ENCODE measurements at regions not wholly inside any gene's neighbourhood (a gene's known extent, or its start where the extent isn't known, plus 50 kb on each side); places are given as distances from the start of the nearest gene placed in this dataset.
A peak's percentile ranks its signal among the peaks of the same experiment; 100 is the strongest.

DNA sequence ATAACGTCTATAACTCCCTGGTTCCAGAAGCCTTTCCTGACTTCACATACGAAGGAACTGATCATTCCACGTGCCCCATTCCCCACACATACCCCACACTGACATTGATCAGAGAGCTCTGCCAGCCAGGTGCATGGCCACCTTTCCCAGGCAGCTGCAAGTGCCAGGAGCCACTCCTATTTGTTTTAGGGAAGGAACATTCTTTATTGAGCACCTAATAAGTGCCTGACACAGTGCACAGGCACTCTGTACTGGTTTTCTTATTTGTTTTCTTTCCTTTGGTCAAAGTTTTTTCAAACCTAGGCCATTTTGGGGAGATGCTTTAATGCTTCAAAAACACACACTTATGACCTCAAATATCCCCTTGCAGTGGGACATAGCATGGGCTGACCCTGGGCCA, 50.0 kb downstream of the PITPNM2 start:
- DNase-seq: no peak

DNA sequence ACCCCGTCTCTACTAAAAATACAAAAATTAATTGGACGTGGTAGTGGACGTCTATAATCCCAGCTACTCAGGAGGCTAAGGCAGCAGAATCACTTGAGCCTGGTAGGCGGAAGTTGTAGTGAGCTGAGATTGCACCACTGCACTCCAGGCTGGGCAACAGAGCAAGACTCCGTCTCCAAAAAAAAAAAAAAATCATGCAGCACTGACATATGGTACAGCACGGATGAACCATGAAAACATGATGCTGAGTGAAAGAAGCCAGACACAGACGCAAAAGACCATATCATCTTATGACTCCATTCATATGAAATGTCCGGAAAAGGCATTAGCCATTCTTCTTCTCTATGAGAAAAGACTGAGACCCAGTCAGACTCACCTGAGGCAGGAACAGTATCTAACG, 50.4 kb downstream of the PITPNM2 start:
- DNase-seq: no peak

DNA sequence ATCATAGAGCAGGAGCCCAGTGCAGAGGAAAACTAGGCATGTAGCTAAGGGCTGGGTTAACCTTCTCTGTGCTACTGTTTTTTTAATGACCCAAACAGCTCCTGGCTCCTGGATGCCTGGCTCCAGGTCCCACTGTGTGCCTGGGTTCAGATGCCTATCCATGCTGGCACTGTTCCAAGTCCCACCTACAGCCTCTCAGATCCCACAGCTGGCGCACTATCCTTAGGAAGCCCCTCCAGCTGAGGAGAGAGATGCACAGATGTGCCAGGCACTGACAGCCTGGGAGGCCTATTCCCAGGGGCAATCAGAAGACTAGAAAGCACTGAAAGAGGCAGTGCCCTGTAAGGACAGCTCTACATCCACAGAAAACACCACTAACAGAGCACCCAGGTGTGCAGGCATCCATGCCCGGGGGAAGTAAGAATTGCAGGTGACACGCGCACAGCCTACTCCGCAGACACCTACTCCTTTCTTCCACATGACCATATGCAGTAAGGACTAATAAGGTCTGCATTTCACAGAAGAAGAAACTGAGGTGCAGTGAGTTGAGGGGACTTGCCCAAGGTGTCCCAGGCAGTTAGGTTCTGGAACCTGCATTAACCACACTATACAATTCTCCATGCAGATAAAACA, 51.2 kb downstream of the PITPNM2 start:
- no peak for DNase-seq

- no peak for DNase-seq
Observed at GRCh38 chr12:123098780-123099179, 52.1 kb downstream of the PITPNM2 start.

DNA sequence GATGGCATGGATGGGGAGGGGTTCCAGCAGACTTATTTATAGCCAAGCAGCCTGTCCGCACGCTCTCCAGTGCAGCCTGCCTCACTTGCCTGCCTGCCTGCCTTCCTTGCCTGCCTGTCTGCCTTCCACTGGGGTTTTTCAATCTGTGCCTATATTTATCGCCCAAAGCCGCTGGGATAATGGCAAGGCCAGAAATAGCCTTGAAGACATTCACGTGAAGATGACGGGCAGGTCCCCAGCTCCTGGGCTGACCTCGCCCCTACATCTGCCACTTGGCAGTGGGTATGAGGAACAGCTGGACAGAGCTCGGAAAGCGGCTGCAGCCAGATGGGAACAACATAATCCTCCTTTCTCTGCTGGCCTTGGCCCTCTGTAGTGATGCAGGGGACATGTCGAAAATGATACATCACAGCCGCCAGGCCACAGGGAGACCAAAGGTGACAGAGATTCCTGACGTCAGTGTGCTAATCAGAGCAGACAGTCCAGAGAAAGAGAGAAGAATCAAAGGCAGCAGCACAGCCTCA, 53.3 kb downstream of the PITPNM2 start:
- DNase-seq: no peak

DNA sequence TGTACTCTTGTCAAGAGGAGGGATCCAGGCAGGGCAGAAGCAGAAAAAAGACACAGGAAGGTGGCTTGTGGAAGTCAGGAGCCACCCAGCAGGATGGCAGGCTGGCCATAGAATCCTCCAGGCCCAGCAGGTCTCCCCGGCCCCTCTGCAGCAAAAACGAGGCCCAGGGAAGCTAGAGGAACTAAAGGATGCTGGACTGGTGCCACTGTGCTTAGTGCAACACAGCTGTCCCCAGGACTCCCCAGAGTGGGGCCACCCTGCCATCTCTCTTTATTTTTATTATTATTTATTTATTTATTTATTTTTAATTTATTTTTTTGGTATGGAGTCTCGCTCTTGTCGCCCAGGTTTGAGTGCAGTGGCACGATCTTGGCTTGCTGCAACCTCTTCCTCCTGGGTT, 54.1 kb downstream of the PITPNM2 start:
- DNase-seq: no peak

DNA sequence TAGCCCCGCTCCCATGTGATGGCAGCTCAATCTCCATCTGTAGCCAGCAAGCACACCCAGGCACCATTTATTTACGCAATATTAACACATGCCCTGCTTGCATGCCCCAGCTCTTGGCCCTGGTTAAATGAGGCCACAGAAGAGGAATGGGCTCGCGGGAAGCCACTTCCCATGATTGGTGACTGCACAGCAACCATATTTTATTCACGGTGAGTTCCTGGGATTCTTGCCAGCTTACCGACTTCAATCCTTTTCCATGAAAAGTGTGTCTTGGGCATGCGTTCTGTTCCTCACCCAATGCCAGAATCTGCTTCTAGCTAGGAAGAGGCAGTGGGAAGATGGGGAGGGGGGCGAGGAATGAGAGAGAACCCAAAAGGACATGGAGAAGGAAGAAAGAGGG, 54.7 kb downstream of the PITPNM2 start:
- no peak for DNase-seq

GRCh38 chr12:123095078-123095881, 55.6 kb downstream of the PITPNM2 start:
- no peak for DNase-seq

GRCh38 chr12:123094349-123095077, 56.4 kb downstream of the PITPNM2 start:
- no peak for DNase-seq

DNA sequence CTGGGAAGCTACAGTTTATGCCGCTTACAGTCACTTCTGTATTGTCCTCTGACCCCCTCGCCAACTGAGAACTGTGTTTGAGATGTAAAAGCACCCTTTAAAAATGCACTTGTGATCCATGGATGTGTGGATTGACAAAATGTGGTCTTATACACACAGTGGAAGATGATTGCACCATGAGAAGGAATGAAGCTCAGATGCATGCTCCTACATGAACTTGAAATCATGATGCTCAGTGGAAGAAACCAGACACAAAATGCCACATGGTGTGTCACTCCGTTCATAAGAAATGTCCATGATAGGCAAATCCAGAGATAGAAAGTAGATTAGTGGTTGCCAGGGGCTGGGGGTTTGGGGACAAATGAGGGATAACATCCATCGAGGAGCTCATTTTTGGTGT, 58.0 kb downstream of the PITPNM2 start:
- DNase-seq: no peak

- DNase-seq: no peak
Observed at GRCh38 chr12:123091230-123092150, 59.4 kb downstream of the PITPNM2 start.

- DNase-seq: peak; percentile 20
Observed at GRCh38 chr12:123089631-123090353, 61.1 kb downstream of the PITPNM2 start.

- DNase-seq: no peak
Observed at GRCh38 chr12:123089140-123089539, 61.8 kb downstream of the PITPNM2 start.

DNA sequence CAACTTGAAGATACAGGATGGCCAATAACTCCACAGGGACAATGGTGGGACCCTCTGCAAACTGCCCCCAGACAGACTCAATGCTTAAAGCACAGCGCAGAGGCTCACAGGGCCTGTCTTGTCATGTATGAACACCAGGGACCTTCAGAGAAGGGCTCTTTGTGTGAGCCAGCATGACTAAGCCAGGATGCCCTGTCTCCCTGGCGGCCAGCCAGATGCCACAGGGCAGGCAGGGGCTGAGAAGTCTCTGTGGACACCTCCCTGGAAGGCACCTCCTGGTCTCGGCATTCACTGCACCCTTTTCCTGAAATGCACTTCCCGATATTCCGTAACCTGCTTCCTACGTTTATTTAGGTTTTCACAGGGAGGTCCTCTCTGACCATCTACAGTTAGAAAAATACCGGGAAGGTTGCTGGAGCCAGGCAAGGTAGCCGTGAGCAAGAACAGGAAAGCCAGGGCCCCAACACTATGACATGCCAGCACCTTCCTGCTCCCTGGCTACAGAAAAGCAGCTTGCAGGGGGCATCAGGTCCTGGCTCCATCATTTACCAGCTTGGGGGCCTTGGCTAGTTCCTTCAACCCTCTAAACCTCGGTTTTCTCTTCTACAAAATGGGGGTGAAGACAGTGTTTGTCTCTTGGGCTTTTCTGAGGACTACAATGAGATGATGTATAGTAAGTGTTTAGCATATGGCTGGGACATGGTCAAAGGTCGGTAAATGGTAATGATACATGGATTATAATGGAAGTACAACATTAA, 65.0 kb downstream of the PITPNM2 start:
- peak; percentile 39 for DNase-seq

DNA sequence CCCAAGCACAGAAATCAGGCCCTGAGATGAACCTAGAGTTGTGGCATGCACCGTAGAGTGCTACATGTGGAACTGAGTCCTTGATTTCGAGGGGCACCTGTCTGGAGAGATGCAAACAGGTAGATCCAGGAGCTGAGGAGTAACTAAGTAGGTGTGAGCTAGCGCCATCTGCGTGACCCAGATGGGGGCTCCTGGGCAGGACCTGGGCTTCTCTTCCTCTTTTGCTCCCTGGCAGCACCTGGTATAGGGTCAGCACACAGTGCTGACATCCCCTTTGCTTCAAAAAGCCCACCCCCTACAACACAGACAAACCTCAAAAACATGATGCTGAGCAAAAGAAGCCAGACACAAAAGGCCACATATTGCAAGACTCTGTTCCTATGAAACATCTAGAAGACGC, 65.8 kb downstream of the PITPNM2 start:
- DNase-seq: no peak

DNA sequence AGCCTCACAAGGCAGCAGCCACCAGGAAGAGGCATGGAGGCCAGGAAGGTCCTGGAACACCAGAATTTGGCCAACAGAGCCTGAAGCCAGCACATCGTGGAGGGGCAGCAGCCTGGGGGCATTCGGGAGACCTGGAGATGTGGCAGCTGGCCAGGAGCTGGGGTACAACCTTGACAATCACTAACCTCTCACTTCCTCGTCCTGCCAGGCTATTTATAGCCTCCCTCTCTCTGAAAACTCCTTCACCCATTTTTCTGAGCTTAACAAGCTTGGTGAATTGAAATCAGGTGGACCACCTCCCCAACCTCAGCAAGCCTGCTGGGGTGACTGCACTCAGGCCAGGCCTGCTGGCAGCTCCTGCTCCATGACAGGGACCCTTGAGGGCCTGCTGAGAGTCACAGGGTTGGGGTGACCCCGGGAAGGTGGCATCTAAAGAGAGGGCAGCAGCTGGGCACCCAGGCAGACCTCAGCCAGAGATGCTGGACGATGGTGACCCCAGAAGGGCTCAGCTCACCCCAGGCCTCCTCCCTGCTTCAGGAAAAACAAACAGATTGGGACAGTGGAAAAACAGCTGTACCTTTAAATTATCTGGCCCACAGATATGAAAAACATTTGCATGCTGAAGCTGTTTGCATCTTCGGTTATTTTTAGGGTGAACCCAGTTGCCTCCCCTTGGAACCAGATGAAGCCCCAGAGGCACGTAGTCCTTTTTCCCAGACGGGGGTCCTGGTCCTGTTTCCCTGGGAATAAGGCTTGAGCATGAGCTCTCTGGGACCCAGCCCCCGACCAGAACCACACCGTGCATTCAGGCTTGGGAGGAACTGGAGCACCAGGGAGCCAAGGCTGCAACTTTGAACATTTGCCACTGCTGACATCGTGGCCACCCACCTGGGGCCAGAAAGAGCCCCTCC, 67.0 kb downstream of the PITPNM2 start:
- DNase-seq: no peak

DNA sequence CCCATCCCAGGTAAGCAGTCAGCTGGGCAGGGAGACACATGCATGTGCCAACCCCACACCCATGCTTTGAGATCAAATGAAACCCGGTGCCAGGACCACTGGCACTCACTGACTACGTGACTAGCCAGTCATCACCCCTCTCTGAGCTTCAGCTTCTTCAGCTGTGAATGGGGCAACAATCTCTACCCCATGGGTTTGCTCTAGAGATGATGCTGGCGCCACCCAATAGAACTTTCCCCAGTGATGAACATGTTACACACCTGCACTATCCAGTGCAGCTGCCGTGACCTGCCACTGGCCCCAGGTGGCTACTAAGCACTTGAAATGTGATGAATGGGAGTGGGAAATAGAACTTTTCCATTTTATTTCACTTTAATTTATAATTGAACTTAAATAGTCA, 70.3 kb downstream of the PITPNM2 start:
- no peak for DNase-seq

DNA sequence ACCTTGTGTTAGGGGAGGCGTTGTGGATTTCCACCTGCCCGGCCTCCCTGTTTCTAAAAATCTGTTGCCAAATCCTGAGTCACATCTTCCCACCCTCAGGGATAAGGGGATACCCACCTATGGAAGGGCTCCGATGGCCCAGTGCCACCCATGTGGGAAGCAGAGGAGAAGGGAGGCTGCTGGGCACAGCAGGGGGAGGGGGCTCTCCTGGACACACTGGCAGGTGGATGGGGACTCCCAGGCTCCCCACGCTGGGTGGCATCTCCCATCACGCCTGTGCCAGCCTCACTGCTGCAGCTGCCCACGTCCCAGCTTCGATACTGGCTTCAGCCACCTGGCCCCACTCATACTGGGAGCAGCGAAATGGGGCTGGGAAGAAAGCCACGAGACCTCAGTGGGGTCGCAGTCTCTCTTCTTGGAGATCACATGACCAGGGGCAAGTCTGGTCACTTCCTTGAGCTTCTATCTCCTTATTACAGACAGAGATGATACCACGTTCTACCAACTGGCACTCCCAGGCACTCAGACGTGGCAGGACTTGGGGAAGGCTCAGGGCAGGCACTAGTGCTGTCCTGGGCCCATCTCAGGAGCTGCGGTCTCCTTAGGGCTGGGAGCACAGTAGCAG, 72.2 kb downstream of the PITPNM2 start:
- no peak for DNase-seq

DNA sequence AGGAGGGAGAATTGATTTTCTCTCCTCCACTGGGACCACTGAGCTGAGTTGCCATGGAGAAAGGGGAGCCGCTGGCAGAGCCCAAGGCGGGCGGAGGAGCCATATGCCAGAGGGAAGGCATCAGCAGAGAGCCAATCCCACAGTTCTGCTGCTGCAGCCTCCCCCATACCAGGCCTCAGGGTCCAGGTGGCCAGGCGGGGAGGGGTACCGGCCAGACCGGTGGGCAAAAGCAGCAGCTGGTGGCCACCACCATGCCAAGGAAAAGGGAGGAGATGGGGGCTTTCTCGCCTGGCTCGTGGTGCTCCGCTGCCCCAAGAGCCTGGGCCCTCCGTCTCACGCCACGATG, 72.8 kb downstream of the PITPNM2 start:
- DNase-seq: no peak
